Left colon (tissue), 2 donors: ENCODE measurements at regions not wholly inside any gene's neighbourhood (a gene's known extent, or its start where the extent isn't known, plus 50 kb on each side); places are given as distances from the start of the nearest gene placed in this dataset.

Source experiments
- ATAC-seq: fragments of 200-7000 bp; cut with Tn5 transposase; one replicate; pipeline ENCODE4 v1.9.1; 2020; ENCODE audit warnings: mild to moderate bottlenecking, moderate library complexity
- DNase-seq, 2 donors: peaks; one replicate each; pipeline ENCODE4 v3.0.0-alpha.2; 2020
- intact Hi-C, 2 donors: fragments of 100-400 bp; cut with DNase I in 1 of 2; cut with micrococcal nuclease in 1 of 2; formaldehyde crosslinking; loops; one replicate each; pipeline versions ENCODE4 v1.11.2 to v1.14.0; 2022; cut with DNase I, micrococcal nuclease
- donor health status: DM: no; HTN: no; CAD: no.
- donor health status: DM: yes; HTN: yes; CAD: no.

DNA sequence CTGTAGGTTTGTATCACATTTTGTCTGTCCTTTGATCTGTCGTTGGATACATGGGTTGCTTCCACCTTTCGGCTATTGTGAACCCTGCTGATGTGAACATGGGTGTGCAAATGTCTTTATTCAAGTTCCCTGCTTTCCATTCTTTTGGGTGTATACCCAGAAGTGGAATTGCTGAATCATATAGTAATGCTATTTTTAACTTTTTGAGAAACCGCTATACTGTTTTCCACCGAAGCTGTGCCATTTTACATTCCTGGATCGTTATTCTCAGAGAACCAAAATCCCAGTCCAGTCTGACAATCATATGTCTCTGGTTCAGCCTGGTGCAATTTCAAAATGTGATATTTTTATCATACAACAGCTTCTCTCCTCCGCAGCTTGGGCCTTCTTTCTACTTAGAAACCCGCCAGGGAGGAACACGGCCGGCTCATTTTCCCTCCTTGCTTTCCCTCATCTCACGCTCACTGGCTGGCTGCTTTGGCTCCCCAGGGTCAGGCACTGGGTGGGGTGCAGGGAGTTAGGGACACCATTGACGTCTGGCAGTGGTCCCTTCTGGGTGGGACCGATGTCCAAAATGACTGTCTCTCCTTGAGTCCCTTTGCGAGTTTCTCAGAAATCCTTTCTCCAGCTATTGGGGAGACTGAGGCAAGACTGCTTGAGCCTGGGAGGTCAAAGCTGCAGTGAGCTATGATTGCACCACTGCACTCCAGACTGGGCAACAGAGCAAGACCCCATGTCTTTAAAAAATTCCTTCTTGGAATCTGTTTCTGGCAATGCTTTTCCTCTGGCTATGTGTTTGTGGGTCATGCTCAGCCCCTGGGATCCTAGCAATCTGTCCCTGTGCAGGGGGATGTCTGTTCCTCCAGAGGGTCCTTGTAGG lies 73.5 kb upstream of the AKT3 start:
- DNase-seq (no peak), ATAC-seq (no peak)
- intact Hi-C loops: no loop called here

DNA sequence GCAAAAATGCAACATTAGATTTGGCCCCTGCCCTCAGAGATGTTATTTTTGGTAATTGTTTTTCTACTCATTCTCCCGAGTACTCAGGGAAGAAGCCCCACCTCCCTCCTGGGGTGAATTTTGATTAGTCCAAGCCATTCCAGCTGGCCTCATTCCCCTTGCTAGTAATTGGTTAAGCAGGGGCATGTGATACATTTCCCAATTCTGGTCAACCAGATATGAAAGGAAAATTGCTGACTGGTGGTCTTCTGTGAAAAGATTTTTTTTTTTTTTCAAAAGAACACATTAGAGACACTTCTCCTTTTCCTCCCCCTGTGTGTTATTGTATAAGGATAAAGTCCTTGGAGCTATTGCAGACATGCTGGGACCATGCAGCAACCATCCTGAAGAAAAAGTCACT lies 71.1 kb upstream of the AKT3 start:
- DNase-seq (no peak), ATAC-seq (no peak)
- intact Hi-C loops: no loop called here

DNA sequence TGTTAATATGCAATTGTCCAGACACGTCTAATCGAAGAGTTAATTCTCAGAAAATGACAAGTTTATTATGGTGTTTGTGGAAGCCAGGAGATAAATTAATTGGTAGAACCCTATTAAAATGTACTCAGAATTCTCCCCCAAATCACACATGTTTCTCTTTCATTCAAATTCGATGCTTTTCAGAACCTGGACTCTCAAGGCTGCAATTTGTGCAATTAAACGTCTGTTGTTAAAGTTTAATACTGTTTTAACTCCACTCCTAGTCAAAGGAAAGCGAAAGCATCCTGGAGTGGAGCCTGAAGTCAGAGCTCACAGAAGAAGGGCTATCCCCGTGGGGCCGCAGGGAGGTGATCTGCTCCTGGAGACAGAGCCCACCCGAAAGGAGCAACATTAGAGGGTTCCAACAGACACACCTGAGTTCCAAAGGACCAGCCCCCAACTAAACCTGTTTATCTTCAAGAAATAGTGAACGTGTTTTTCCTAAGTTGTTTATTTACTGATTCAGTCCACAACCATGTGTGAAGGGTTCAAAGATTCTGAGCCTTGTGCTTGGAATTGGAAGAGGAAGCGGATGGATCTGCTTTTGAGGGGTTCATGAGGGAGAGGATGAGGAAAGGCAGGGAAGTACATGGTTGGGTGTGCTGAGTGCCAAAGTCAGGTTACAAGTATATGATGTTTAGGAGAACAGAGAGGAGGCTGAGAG lies 68.0 kb upstream of the AKT3 start:
- intact Hi-C loops: no loop called here
- no peak for ATAC-seq
- no peak for DNase-seq

DNA sequence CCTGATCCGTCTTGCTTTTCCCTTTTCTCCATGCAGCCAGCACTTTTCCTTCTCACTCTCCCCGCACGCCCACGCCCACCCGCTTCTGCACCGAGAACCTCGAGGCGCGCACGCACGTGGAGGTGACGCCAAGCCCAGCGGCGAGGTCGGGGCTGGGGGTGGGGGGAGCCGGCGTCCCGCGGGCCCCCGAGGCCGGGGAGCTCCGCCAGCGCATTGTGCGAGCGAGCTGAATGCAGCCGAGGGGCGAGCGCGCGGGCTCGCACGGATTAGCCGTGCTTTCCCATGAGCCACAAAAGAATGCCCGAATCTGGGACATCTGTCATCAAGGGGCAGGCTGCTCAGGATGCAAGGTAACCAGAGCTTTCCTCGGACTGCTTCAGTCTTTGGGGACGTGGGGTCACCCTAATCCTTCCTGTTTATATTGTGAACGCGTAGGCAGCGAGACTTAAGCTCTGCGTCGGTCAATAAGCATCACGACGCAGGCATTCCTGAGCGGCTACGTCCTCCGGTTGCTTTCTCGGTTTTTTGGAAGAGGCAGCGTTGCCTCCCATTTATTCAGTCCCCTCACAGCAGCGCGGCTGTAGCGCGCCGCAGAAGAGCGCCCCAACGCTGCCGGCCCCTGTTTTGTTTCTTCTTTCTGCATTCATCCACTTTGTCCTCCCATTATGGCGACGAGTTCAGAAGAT lies 67.3 kb upstream of the AKT3 start:
- ATAC-seq (no peak), DNase-seq (peak in 1 of 2 donors; percentile 12)

DNA sequence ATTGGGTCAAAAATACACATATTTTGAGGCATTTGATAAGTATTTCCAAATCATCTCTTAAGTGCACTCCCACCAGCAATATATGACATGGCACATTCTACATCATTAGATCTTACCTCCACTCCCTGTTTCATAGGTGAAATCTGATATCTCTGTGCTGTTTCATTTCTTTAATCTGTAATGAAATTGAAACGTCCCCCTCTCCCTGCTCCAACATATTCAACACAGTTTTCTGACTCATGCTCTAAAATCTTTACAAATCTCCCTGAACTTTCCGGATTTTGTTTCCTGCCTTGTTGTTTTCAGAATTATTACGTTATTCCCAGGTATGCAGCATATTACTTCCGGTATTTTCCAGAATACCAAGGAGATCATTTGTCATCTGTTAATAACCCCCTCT lies 66.1 kb upstream of the AKT3 start:
- ATAC-seq: no peak
- no peak for DNase-seq
- intact Hi-C loops: no loop called here

More for the DNA sequence above, 67.3 kb upstream of the AKT3 start:
- intact Hi-C loops: no loop called here

DNA sequence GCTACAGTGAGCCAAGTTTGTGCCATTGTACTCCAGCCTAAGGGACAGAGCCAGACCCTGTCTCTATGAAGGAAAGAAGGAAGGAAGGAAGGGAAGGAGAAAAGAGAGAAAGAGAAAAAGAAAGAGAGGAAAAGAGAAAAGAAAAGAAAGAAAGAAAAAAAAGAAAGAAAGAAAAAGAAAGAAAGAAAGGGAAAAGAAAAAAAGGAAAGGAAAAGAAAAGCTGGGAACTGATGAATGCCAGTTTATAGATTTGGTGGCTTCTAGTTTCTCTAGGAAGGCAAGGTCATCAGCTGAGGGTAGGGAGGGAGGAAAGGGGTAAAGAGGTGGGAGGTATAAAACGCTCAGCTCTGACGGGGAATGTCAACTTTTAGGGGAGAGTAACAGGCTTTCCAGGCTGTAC lies 62.3 kb upstream of the AKT3 start:
- intact Hi-C loops: no loop called here
- no peak for ATAC-seq
- no peak for DNase-seq

DNA sequence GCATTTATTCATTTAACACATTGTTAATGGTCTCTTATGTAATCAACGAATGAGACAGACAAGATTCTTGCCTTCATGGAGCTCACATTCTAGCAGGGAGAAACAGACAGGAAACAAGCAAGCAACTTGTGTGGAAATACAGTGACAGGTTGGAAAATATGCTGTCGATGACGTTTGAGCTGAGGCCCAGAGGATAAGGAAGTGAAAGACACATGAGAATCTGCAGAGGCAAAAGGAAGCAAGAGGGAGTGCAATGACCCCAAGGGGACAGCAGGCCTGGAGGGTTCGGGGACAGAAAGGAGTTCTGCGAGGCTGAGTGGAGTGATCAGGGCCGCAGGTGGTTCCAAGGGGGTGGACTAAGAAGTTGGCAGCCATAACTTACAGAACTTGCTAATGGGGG lies 60.6 kb upstream of the AKT3 start:
- DNase-seq (no peak), ATAC-seq (no peak)
- intact Hi-C loops: no loop called here

DNA sequence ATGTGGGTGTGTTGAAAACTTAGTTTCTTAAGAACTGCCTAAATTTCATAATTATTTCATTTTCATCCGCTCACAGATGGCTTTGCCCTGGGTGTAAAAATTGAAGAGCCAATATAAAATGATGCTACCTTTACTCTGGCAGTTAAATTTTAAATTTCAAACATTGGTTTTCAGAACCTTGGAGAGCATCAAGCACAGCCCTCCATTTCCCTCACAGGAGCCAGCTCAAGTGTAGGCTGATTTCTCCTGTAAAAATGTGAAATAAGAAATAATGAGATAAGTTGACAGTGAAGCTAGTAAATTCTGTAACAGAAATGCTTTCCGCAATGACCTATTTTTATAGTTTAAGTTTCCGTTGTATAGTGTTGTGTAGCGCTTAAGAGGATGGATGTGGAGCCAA lies 53.9 kb upstream of the AKT3 start:
- ATAC-seq: no peak

DNA sequence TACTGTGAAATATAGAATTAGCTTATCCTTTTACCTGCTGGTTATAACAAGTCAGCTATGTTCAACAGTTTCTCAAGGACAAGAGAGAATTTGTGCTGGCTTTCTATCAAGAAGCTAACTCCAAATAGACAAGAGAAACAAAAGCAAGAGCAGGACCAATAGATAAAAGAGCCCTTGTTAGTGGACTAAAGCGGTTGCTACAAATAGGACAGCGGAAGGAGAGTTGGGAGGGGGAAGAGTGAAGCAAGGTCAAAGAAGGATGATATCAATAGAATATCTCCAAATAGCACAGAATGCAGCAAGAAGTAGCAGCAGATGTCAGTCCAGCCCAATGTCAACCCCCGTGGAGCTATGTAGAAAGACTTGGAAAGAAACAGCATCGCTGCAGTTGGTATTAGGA lies 53.0 kb upstream of the AKT3 start:
- no peak for DNase-seq
- no peak for ATAC-seq
- intact Hi-C loops: no loop called here

More for the DNA sequence above, 53.9 kb upstream of the AKT3 start:
- intact Hi-C loops: no loop called here
- no peak for DNase-seq

DNA sequence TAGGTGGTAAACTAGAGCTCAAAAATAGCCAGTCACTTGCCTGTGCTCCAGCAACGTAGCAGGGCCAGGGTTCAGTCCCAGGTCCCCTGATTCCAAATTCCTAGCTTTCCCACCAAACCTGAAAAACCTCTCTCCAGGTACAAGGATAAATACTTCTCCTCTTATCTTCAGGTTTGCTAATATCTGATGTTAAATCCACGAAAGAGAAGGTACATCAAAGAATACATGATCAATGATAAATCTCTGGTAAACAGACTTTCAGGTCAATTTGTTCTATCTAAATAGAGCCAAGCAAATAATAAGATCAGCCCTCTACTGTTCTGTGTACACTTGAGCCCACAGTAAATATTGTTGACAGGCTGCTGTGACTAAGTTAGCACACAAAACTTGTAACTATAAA lies 52.1 kb upstream of the AKT3 start:
- ATAC-seq (no peak), DNase-seq (no peak)
- intact Hi-C loops: no loop called here
